ENCODE measurements at regions not wholly inside any gene's neighbourhood (a gene's known extent, or its start where the extent isn't known, plus 50 kb on each side); places are given as distances from the start of the nearest gene placed in this dataset.
"Not testable (repeated sequence)": the region's sequence is repeated elsewhere in the genome, so short reads cannot be mapped to it uniquely, and the experiment has no call there.

GRCh38 chr7:56222866-56223265 is 106.6 kb upstream of the NUPR2 start:
- Histone ChIP-seq H3K27me3 (replicated peaks) (no peaks in the 10 kb centered on the region), H3K36me3 (no peaks in the 10 kb centered on the region), H3K4me1 (replicated peaks) (no peaks in the 10 kb centered on the region), H3K27ac (no peak overlapping the region), H3K4me3 (no peak overlapping the region), H3K9me3 (replicated peaks) (no peaks in the 10 kb centered on the region)
- DNase-seq (ENCODE audit: low read depth in 1 of 2, low spot score in 2 of 2) = no peak

- Histone ChIP-seq H3K36me3 (no peaks in the 10 kb centered on the region), H3K9me3 (replicated peaks) (no peaks in the 10 kb centered on the region), H3K4me1 (replicated peaks) (no peaks in the 10 kb centered on the region), H3K27me3 (replicated peaks) (no peaks in the 10 kb centered on the region), H3K4me3 (no peak overlapping the region), H3K27ac (no peak overlapping the region)
- DNase-seq (ENCODE audit: low read depth in 1 of 2, low spot score in 2 of 2) = no peak
Observed at GRCh38 chr7:56219017-56219416, 102.8 kb upstream of the NUPR2 start.

- H3K27ac ChIP-seq = no peak overlapping the region
- no peaks in the 10 kb centered on the region for H3K4me1 ChIP-seq (replicated peaks)
- no peak overlapping the region for H3K4me3 ChIP-seq
- no peaks in the 10 kb centered on the region for H3K27me3 ChIP-seq (replicated peaks)
- no peak for DNase-seq (ENCODE audit: low read depth in 1 of 2, low spot score in 2 of 2)
- H3K9me3 ChIP-seq (replicated peaks) = no peaks in the 10 kb centered on the region
- H3K36me3 ChIP-seq = no peaks in the 10 kb centered on the region
Observed at GRCh38 chr7:56218510-56218909, 102.3 kb upstream of the NUPR2 start.

GRCh38 chr7:56213574-56213973 is 97.4 kb upstream of the NUPR2 start:
- H3K4me1 ChIP-seq (replicated peaks) = no peaks in the 10 kb centered on the region
- no peak overlapping the region for H3K27ac ChIP-seq
- no peaks in the 10 kb centered on the region for H3K36me3 ChIP-seq
- no peak for DNase-seq (ENCODE audit: low read depth in 1 of 2, low spot score in 2 of 2)
- H3K4me3 ChIP-seq = no peak overlapping the region
- H3K9me3 ChIP-seq (replicated peaks) = no peaks in the 10 kb centered on the region
- no peaks in the 10 kb centered on the region for H3K27me3 ChIP-seq (replicated peaks)

GRCh38 chr7:56206420-56206819 is 90.2 kb upstream of the NUPR2 start:
- H3K27me3 ChIP-seq (replicated peaks) = no peaks in the 10 kb centered on the region
- H3K27ac ChIP-seq = no peak overlapping the region
- H3K9me3 ChIP-seq (replicated peaks) = no peaks in the 10 kb centered on the region
- H3K4me1 ChIP-seq (replicated peaks) = no peaks in the 10 kb centered on the region
- no peaks in the 10 kb centered on the region for H3K36me3 ChIP-seq
- no peak for DNase-seq (ENCODE audit: low read depth in 1 of 2, low spot score in 2 of 2)
- no peak overlapping the region for H3K4me3 ChIP-seq

GRCh38 chr7:56199639-56200038 is 83.4 kb upstream of the NUPR2 start:
- H3K4me1 ChIP-seq (replicated peaks) = no peaks in the 10 kb centered on the region
- H3K27me3 ChIP-seq (replicated peaks) = no peaks in the 10 kb centered on the region
- no peak overlapping the region for H3K4me3 ChIP-seq
- DNase-seq (ENCODE audit: low read depth in 1 of 2, low spot score in 2 of 2) = no peak
- H3K27ac ChIP-seq = no peak overlapping the region
- no peaks in the 10 kb centered on the region for H3K36me3 ChIP-seq
- H3K9me3 ChIP-seq (replicated peaks) = no peaks in the 10 kb centered on the region

- not testable (repeated sequence) for H3K36me3 ChIP-seq; H3K27ac ChIP-seq; H3K4me1 ChIP-seq (replicated peaks); H3K27me3 ChIP-seq (replicated peaks); DNase-seq (ENCODE audit: low read depth in 1 of 2, low spot score in 2 of 2); H3K4me3 ChIP-seq; H3K9me3 ChIP-seq (replicated peaks)
Observed at GRCh38 chr7:56196195-56196594, 80.0 kb upstream of the NUPR2 start.

- no peaks in the 10 kb centered on the region for H3K36me3 ChIP-seq
Observed at GRCh38 chr7:56188823-56189346, 72.7 kb upstream of the NUPR2 start.

GRCh38 chr7:56188376-56188775 is 72.2 kb upstream of the NUPR2 start:
- Histone ChIP-seq H3K27ac (no peak overlapping the region), H3K27me3 (replicated peaks) (no peaks in the 10 kb centered on the region), H3K36me3 (no peaks in the 10 kb centered on the region), H3K4me1 (replicated peaks) (no peaks in the 10 kb centered on the region), H3K9me3 (replicated peaks) (no peaks in the 10 kb centered on the region), H3K4me3 (no peak overlapping the region)
- no peak for DNase-seq (ENCODE audit: low read depth in 1 of 2, low spot score in 2 of 2)

More at GRCh38 chr7:56188823-56189346, 72.7 kb upstream of the NUPR2 start:
- no peaks in the 10 kb centered on the region for H3K4me1 ChIP-seq (replicated peaks)
- H3K27me3 ChIP-seq (replicated peaks) = no peaks in the 10 kb centered on the region
- H3K4me3 ChIP-seq = no peak overlapping the region
- H3K9me3 ChIP-seq (replicated peaks) = no peaks in the 10 kb centered on the region
- no peak overlapping the region for H3K27ac ChIP-seq
- no peak for DNase-seq (ENCODE audit: low read depth in 1 of 2, low spot score in 2 of 2)

GRCh38 chr7:56181010-56181409 is 64.8 kb upstream of the NUPR2 start:
- no peak for DNase-seq (ENCODE audit: low read depth in 1 of 2, low spot score in 2 of 2)
- no peak overlapping the region for H3K27ac ChIP-seq
- H3K4me1 ChIP-seq (replicated peaks) = no peaks in the 10 kb centered on the region
- no peaks in the 10 kb centered on the region for H3K27me3 ChIP-seq (replicated peaks)
- H3K9me3 ChIP-seq (replicated peaks) = no peaks in the 10 kb centered on the region
- H3K4me3 ChIP-seq = no peak overlapping the region
- H3K36me3 ChIP-seq = no peaks in the 10 kb centered on the region

- no peaks in the 10 kb centered on the region for H3K4me1 ChIP-seq (replicated peaks)
- no peak for DNase-seq (ENCODE audit: low read depth in 1 of 2, low spot score in 2 of 2)
- peaks cover 7% of the 10 kb centered on the region; the same call in 1 of the 2 replicates for H3K9me3 ChIP-seq (replicated peaks)
- no peaks in the 10 kb centered on the region for H3K36me3 ChIP-seq
- no peaks in the 10 kb centered on the region for H3K27me3 ChIP-seq (replicated peaks)
- no peak overlapping the region for H3K4me3 ChIP-seq
- H3K27ac ChIP-seq = no peak overlapping the region
Observed at GRCh38 chr7:56175771-56176170, 59.6 kb upstream of the NUPR2 start.

GRCh38 chr7:56174875-56175760 is 58.9 kb upstream of the NUPR2 start:
- Histone ChIP-seq H3K9me3 (replicated peaks) (peaks cover 7% of the 10 kb centered on the region; the same call in 1 of the 2 replicates), H3K4me1 (replicated peaks) (no peaks in the 10 kb centered on the region), H3K27me3 (replicated peaks) (no peaks in the 10 kb centered on the region), H3K4me3 (no peak overlapping the region), H3K27ac (no peak overlapping the region), H3K36me3 (no peaks in the 10 kb centered on the region)
- no peak for DNase-seq (ENCODE audit: low read depth in 1 of 2, low spot score in 2 of 2)

GRCh38 chr7:56174346-56174874 is 58.2 kb upstream of the NUPR2 start:
- no peaks in the 10 kb centered on the region for H3K36me3 ChIP-seq
- H3K4me1 ChIP-seq (replicated peaks) = no peaks in the 10 kb centered on the region
- H3K9me3 ChIP-seq (replicated peaks) = peaks cover 7% of the 10 kb centered on the region; the same call in 1 of the 2 replicates
- no peak overlapping the region for H3K4me3 ChIP-seq
- H3K27ac ChIP-seq = no peak overlapping the region
- no peaks in the 10 kb centered on the region for H3K27me3 ChIP-seq (replicated peaks)
- DNase-seq (ENCODE audit: low read depth in 1 of 2, low spot score in 2 of 2) = no peak
